Activated CD8-positive, alpha-beta T cell treated with anti-CD3 and anti-CD28 coated beads for 36 hours (primary cell): ENCODE measurements at regions not wholly inside any gene's neighbourhood (a gene's known extent, or its start where the extent isn't known, plus 50 kb on each side); places are given as distances from the start of the nearest gene placed in this dataset.

Experiments used
- ATAC-seq: fragments of 200-7000 bp; cut with Tn5 transposase; one replicate; pipeline ENCODE4 v1.10.0; 2021; ENCODE audit warnings: mild to moderate bottlenecking, moderate library complexity
- CTCF ChIA-PET: fragments of 350-600 bp; sonication (Branson Sonifier 250); formaldehyde crosslinking; loops from one replicate; lab custom pipeline; 2021; ENCODE audit warnings: antibody characterized with exemption; lab: Charles Lee
- POLR2A ChIA-PET: fragments of 350-600 bp; sonication (Branson Sonifier 250); formaldehyde crosslinking; loops from one replicate; lab custom pipeline; 2021; ENCODE audit warnings: antibody characterized with exemption; lab: Charles Lee
- DNase-seq: peaks from one replicate; pipeline ENCODE4 v3.0.0-alpha.2; 2020
- H3K27ac Mint-ChIP-seq: one replicate; pipeline ENCODE4 v1.8.0; 2021; ENCODE audit warnings: mild to moderate bottlenecking, mixed read lengths
- H3K27me3 Mint-ChIP-seq: one replicate; pipeline ENCODE4 v1.8.0; 2021; ENCODE audit warnings: mixed read lengths
- H3K36me3 Mint-ChIP-seq: one replicate; pipeline ENCODE4 v1.8.0; 2021; ENCODE audit warnings: low read depth, mixed read lengths
- H3K4me1 Mint-ChIP-seq: one replicate; pipeline ENCODE4 v1.8.0; 2021; ENCODE audit warnings: low read depth, mixed read lengths
- H3K4me3 Mint-ChIP-seq: one replicate; pipeline ENCODE4 v1.8.0; 2021; ENCODE audit warnings: mild to moderate bottlenecking, moderate library complexity, mixed read lengths
- H3K9me3 Mint-ChIP-seq: one replicate; pipeline ENCODE4 v1.8.0; 2021; ENCODE audit warnings: mixed read lengths
- CTCF ChIP-seq: fragments of 200-600 bp; IDR thresholded peaks from one replicate; pipeline ENCODE4 v1.8.0; 2022; ENCODE audit warnings: antibody characterized with exemption, mild to moderate bottlenecking
- intact Hi-C: fragments of 100-400 bp; cut with micrococcal nuclease; formaldehyde crosslinking; loops from one replicate; pipeline ENCODE4 v1.10.0; 2022

- no peak for ATAC-seq
- peaks cover 8% of the 10 kb centered on the region for H3K27me3 Mint-ChIP-seq
- CTCF ChIA-PET: interaction anchor here (1.4 to 3.0 kb wide), 2 partner anchors 14 to 328 kb away, joined by 4 to 28 read pairs; no protein-coding TSS in a partner anchor
- intact Hi-C loops: no loop called here
- no peaks in the 10 kb centered on the region for H3K4me1 Mint-ChIP-seq
- no peak for TF ChIP-seq CTCF
- H3K4me3 Mint-ChIP-seq: no peak overlapping the region
- H3K9me3 Mint-ChIP-seq: no peaks in the 10 kb centered on the region
- H3K27ac Mint-ChIP-seq: no peak overlapping the region
- H3K36me3 Mint-ChIP-seq: no peaks in the 10 kb centered on the region
- DNase-seq: no peak
- POLR2A ChIA-PET: interaction anchor here (1.9 kb wide), 1 partner anchor 13 kb away, joined by 9 read pairs; no protein-coding TSS in a partner anchor
These were observed 87.8 kb downstream of the SMIM20 start for GRCh38 chr4:26001816-26002215.

- DNase-seq (no peak), ATAC-seq (no peak)
- intact Hi-C loops: no loop called here
- no peak for TF ChIP-seq CTCF
- CTCF ChIA-PET: interaction anchor here (1.4 kb wide), 1 partner anchor 15 kb away, joined by 8 read pairs; no protein-coding TSS in a partner anchor
- Mint-ChIP-seq H3K4me3 (no peak overlapping the region), H3K27me3 (peaks cover 8% of the 10 kb centered on the region), H3K36me3 (no peaks in the 10 kb centered on the region), H3K9me3 (no peaks in the 10 kb centered on the region), H3K27ac (no peak overlapping the region), H3K4me1 (no peaks in the 10 kb centered on the region)
- POLR2A ChIA-PET: no interaction called here
These were observed 89.0 kb downstream of the SMIM20 start for GRCh38 chr4:26003056-26003455.

- Mint-ChIP-seq H3K4me3 (no peak overlapping the region), H3K4me1 (no peaks in the 10 kb centered on the region), H3K27me3 (peaks cover 8% of the 10 kb centered on the region), H3K27ac (no peak overlapping the region), H3K9me3 (peaks cover 2% of the 10 kb centered on the region), H3K36me3 (no peaks in the 10 kb centered on the region)
- ChIA-PET POLR2A (no interaction called here), CTCF (interaction anchor here (2.3 kb wide), 1 partner anchor 15 kb away, joined by 28 read pairs; no protein-coding TSS in a partner anchor)
- ATAC-seq (no peak), DNase-seq (no peak)
- no peak for TF ChIP-seq CTCF
- intact Hi-C loops: no loop called here
These were observed 90.3 kb downstream of the SMIM20 start for GRCh38 chr4:26004290-26004689.

GRCh38 chr4:26005764-26006163, 91.7 kb downstream of the SMIM20 start:
- Mint-ChIP-seq H3K27ac (no peak overlapping the region), H3K9me3 (peaks cover 4% of the 10 kb centered on the region), H3K4me1 (no peaks in the 10 kb centered on the region), H3K4me3 (no peak overlapping the region), H3K27me3 (peaks cover 9% of the 10 kb centered on the region), H3K36me3 (no peaks in the 10 kb centered on the region)
- no peak for DNase-seq
- intact Hi-C loops: no loop called here
- CTCF ChIA-PET: interaction anchor here (0.7 to 2.3 kb wide), 3 partner anchors 12 to 405 kb away, joined by 3 to 28 read pairs (median 3); no protein-coding TSS in a partner anchor
- ATAC-seq: no peak
- POLR2A ChIA-PET: no interaction called here
- no peak for TF ChIP-seq CTCF

GRCh38 chr4:26008737-26009136, 94.7 kb downstream of the SMIM20 start:
- no peak for TF ChIP-seq CTCF
- DNase-seq (no peak), ATAC-seq (no peak)
- Mint-ChIP-seq H3K27ac (no peak overlapping the region), H3K4me1 (no peaks in the 10 kb centered on the region), H3K27me3 (peaks cover 14% of the 10 kb centered on the region), H3K9me3 (peaks cover 4% of the 10 kb centered on the region), H3K4me3 (no peak overlapping the region), H3K36me3 (no peaks in the 10 kb centered on the region)
- intact Hi-C loops: no loop called here
- ChIA-PET CTCF (interaction anchor here (1.6 kb wide), 1 partner anchor 13 kb away, joined by 4 read pairs; no protein-coding TSS in a partner anchor), POLR2A (no interaction called here)
